A549 (cell line): ENCODE measurements at regions not wholly inside any gene's neighbourhood (a gene's known extent, or its start where the extent isn't known, plus 50 kb on each side); places are given as distances from the start of the nearest gene placed in this dataset.
A peak's percentile ranks its signal among the peaks of the same experiment; 100 is the strongest.

Source experiments
- ATAC-seq, 2 experiments: fragments of 200-7000 bp in 1 of 2; fragments of >200 bp in 1 of 2; cut with Nextera tagmentation in 1 of 2; cut with Tn5 transposase in 1 of 2; 3 replicates each; pipeline versions ENCODE4 v1.8.0 to v1.9.1; 2018 to 2020; ENCODE audit warnings: mild to moderate bottlenecking in 1 of 2, moderate library complexity in 1 of 2
- CTCF ChIA-PET: fragments of 300-600 bp; sonication (Branson Sonifier 250); formaldehyde crosslinking; extraction: SDS; loops from one replicate; lab custom pipeline; 2021; ENCODE audit warnings: antibody characterized with exemption, inconsistent platforms; lab: Yijun Ruan, JAX
- POLR2A ChIA-PET: fragments of 350-600 bp; formaldehyde crosslinking; extraction: SDS; loops from one replicate; lab custom pipeline; 2021; ENCODE audit warnings: antibody characterized with exemption, inconsistent platforms; lab: Yijun Ruan, JAX
- DNase-seq, 2 experiments: peaks; one replicate each; pipeline versions ENCODE4 v3.0.0 to v3.0.0-alpha.2; 2011 to 2016; ENCODE audit warnings: low read depth in 1 of 2, low spot score in 1 of 2
- FAIRE-seq: peaks from 2 replicates; lab custom pipeline; 2011; peaks lifted over from hg19 to GRCh38; lab: Jason Lieb, UNC
- H3K27ac ChIP-seq, 2 experiments: fragments of >200 bp; sonication (Bioruptor Twin); formaldehyde crosslinking; 3 replicates each; pipeline ENCODE4 v1.5.1; 2016 to 2017
- H3K4me1 ChIP-seq: fragments of >200 bp; sonication (Bioruptor Twin); formaldehyde crosslinking; 3 replicates; pipeline ENCODE4 v1.6.1; 2016
- H3K4me2 ChIP-seq: fragments of >200 bp; sonication (Bioruptor Twin); formaldehyde crosslinking; 3 replicates; pipeline ENCODE4 v1.6.1; 2016
- H3K4me3 ChIP-seq: fragments of >200 bp; sonication (Bioruptor Twin); formaldehyde crosslinking; 3 replicates; pipeline ENCODE4 v1.5.1; 2016
- H3K9me3 ChIP-seq: fragments of >200 bp; sonication (Bioruptor Twin); formaldehyde crosslinking; 3 replicates; pipeline ENCODE4 v1.6.1; 2016
- ATOH8 ChIP-seq: fragments of 250-450 bp; sonication (Bioruptor Pico); IDR thresholded peaks from 2 replicates; pipeline ENCODE4 v1.5.0; 2020; ENCODE audit warnings: low read depth, mild to moderate bottlenecking, moderate library complexity
- CBX2 ChIP-seq: fragments of 200-600 bp; sonication (generic); IDR thresholded peaks from 2 replicates; pipeline ENCODE4 v1.6.1; 2016; ENCODE audit warnings: low read depth, mild to moderate bottlenecking, borderline replicate concordance
- CHD2 ChIP-seq: fragments of 150-350 bp; IDR thresholded peaks from 2 replicates; pipeline ENCODE4 v1.6.1; 2014; ENCODE audit warnings: low read length; ENCODE audit not compliant: partially characterized antibody
- CTCF ChIP-seq: fragments of >200 bp; sonication (Bioruptor Twin); formaldehyde crosslinking; IDR thresholded peaks from 3 replicates; pipeline ENCODE4 v1.5.1; 2016
- EHMT2 ChIP-seq: fragments of 200-600 bp; sonication (generic); IDR thresholded peaks from 2 replicates; pipeline ENCODE4 v1.6.1; 2016; ENCODE audit warnings: antibody characterized with exemption, low read depth, mild to moderate bottlenecking, moderate library complexity
- EP300 ChIP-seq, 2 experiments: fragments of >200 bp; sonication (Bioruptor Twin); formaldehyde crosslinking; IDR thresholded peaks; 2 replicates in 1 of 2; 3 replicates in 1 of 2; pipeline ENCODE4 v1.6.1; 2016 to 2017
- ESRRA ChIP-seq: fragments of 150-350 bp; IDR thresholded peaks from 2 replicates; pipeline ENCODE4 v1.6.1; 2014; ENCODE audit warnings: mild to moderate bottlenecking, low read length, borderline replicate concordance
- FOSL2 ChIP-seq, 2 experiments: fragments of 450-650 bp in 1 of 2; fragments of >200 bp in 1 of 2; sonication (Bioruptor Twin) in 1 of 2; formaldehyde crosslinking; IDR thresholded peaks; 2 replicates each; pipeline versions ENCODE4 v1.5.0 to v1.6.1; 2016 to 2020; ENCODE audit warnings: mild to moderate bottlenecking in 1 of 2, moderate library complexity in 1 of 2
- HEYL ChIP-seq: fragments of 250-450 bp; sonication (Bioruptor Pico); IDR thresholded peaks from 2 replicates; pipeline ENCODE4 v1.8.0; 2021; ENCODE audit warnings: mild to moderate bottlenecking, moderate library complexity
- HMGXB4 ChIP-seq: fragments of 250-450 bp; sonication (Bioruptor Pico); IDR thresholded peaks from 2 replicates; pipeline ENCODE4 v1.5.0; 2021; ENCODE audit warnings: mild to moderate bottlenecking, moderate library complexity, borderline replicate concordance
- HOXB13 ChIP-seq: fragments of 250-450 bp; sonication (Bioruptor Pico); IDR thresholded peaks from 2 replicates; pipeline ENCODE4 v1.5.0; 2020; ENCODE audit warnings: low read depth, mild to moderate bottlenecking, moderate library complexity
- KDM5A ChIP-seq: fragments of 200-600 bp; sonication (generic); IDR thresholded peaks from 2 replicates; pipeline ENCODE4 v1.6.1; 2016; ENCODE audit warnings: antibody characterized with exemption, mild to moderate bottlenecking
- MAFK ChIP-seq: fragments of 450-650 bp; IDR thresholded peaks from 2 replicates; pipeline ENCODE4 v1.6.1; 2014; ENCODE audit not compliant: partially characterized antibody
- MAX ChIP-seq: IDR thresholded peaks from 2 replicates; pipeline ENCODE4 v1.6.1; 2012
- MAZ ChIP-seq: fragments of 150-350 bp; IDR thresholded peaks from 2 replicates; pipeline ENCODE4 v1.6.1; 2014; ENCODE audit warnings: antibody characterized with exemption, low read depth, low read length, borderline replicate concordance
- NPAS2 ChIP-seq: fragments of 250-450 bp; sonication (Bioruptor Pico); IDR thresholded peaks from 2 replicates; pipeline ENCODE4 v1.8.0; 2022; ENCODE audit warnings: mild to moderate bottlenecking, moderate library complexity, borderline replicate concordance
- NR3C1 ChIP-seq: fragments of >200 bp; sonication (Bioruptor Twin); formaldehyde crosslinking; IDR thresholded peaks from 3 replicates; pipeline ENCODE4 v1.6.1; 2017
- POLR2A ChIP-seq: IDR thresholded peaks from 2 replicates; pipeline ENCODE4 v1.6.1; 2012; ENCODE audit warnings: mild to moderate bottlenecking, low read length
- RAD21 ChIP-seq, 2 experiments: fragments of >200 bp in 1 of 2; sonication (Bioruptor Twin) in 1 of 2; formaldehyde crosslinking in 1 of 2; IDR thresholded peaks in 1 of 2; conservative IDR thresholded peaks in 1 of 2; 2 replicates in 1 of 2; 3 replicates in 1 of 2; pipeline ENCODE4 v1.6.1; 2012 to 2018; ENCODE audit warnings: inconsistent platforms in 1 of 2
- RARB ChIP-seq: fragments of 250-450 bp; sonication (Bioruptor Pico); IDR thresholded peaks from 2 replicates; pipeline ENCODE4 v1.8.0; 2021; ENCODE audit warnings: mild to moderate bottlenecking, moderate library complexity
- RCOR1 ChIP-seq: fragments of 150-350 bp; IDR thresholded peaks from 2 replicates; pipeline ENCODE4 v1.6.1; 2014; ENCODE audit warnings: antibody characterized with exemption, low read length, low read depth
- SREBF2 ChIP-seq: fragments of 450-650 bp; IDR thresholded peaks from 2 replicates; pipeline ENCODE4 v1.6.1; 2014; ENCODE audit warnings: mild to moderate bottlenecking, moderate library complexity
- TFCP2L1 ChIP-seq: fragments of 250-450 bp; sonication (Bioruptor Pico); IDR thresholded peaks from 2 replicates; pipeline ENCODE4 v1.5.0; 2021; ENCODE audit warnings: mild to moderate bottlenecking
- ZFP36 ChIP-seq: fragments of 450-650 bp; IDR thresholded peaks from 2 replicates; pipeline ENCODE4 v1.6.1; 2014; ENCODE audit warnings: borderline replicate concordance; ENCODE audit not compliant: partially characterized antibody
- ZNF302 ChIP-seq: fragments of 250-450 bp; sonication (Bioruptor Pico); IDR thresholded peaks from 2 replicates; pipeline ENCODE4 v1.9.0; 2021; ENCODE audit warnings: inconsistent platforms, mild to moderate bottlenecking, moderate library complexity
- WGBS: methylation state at CpG from one replicate; pipeline ENCODE4 v1.1.6; 2017; ENCODE audit errors: missing lambda C conversion rate; 5-methylcytosine and 5-hydroxymethylcytosine counted together

- ChIA-PET CTCF (no interaction called here), POLR2A (no interaction called here)
- Histone ChIP-seq H3K4me3 (no peak overlapping the region), H3K4me2 (no peak overlapping the region), H3K27ac (no peak overlapping the region), H3K9me3 (no peaks in the 10 kb centered on the region), H3K4me1 (no peaks in the 10 kb centered on the region)
- FAIRE-seq (no peak), DNase-seq (no peak), ATAC-seq (no peak)
- 35% methylated on average over 1 of the region's 1 CpG for WGBS
- TF ChIP-seq EP300 (IDR thresholded peaks at IDR 0.05) (no peak), FOSL2 (IDR thresholded peaks at IDR 0.05) (no peak), FOSL2 (CRISPR knock-in tag; IDR thresholded peaks at IDR 0.05) (no peak)
Measured at GRCh38 chr4:66059136-66059535, 388.8 kb upstream of the EPHA5 start.

GRCh38 chr4:66055999-66056398 is 385.7 kb upstream of the EPHA5 start:
- ATAC-seq, result no peak
- ChIA-PET POLR2A (no interaction called here), CTCF (no interaction called here)

GRCh38 chr4:66052426-66052825 is 382.1 kb upstream of the EPHA5 start:
- no peak overlapping the region for H3K4me3 ChIP-seq
- no peaks in the 10 kb centered on the region for H3K9me3 ChIP-seq
- no peaks in the 10 kb centered on the region for H3K4me1 ChIP-seq
- no peak overlapping the region for H3K4me2 ChIP-seq
- DNase-seq (no peak), ATAC-seq (no peak), FAIRE-seq (no peak)
- no peak for TF ChIP-seq HMGXB4 (CRISPR knock-in tag)
- no peak for TF ChIP-seq CTCF
- TF ChIP-seq POLR2A, result no peak
- 49% methylated on average over 2 of the region's 2 CpGs for WGBS
- POLR2A ChIA-PET, result no interaction called here
- H3K27ac ChIP-seq, result no peak overlapping the region
- CTCF ChIA-PET, result no interaction called here

More at GRCh38 chr4:66055999-66056398, 385.7 kb upstream of the EPHA5 start:
- Histone ChIP-seq H3K4me3 (no peak overlapping the region), H3K4me2 (no peak overlapping the region), H3K27ac (no peak overlapping the region), H3K9me3 (no peaks in the 10 kb centered on the region), H3K4me1 (no peaks in the 10 kb centered on the region)
- FAIRE-seq, result no peak
- no peak for DNase-seq
- TF ChIP-seq RARB (CRISPR knock-in tag) (no peak), MAZ (no peak), ESRRA (no peak), NPAS2 (CRISPR knock-in tag) (no peak), EHMT2 (no peak), MAX (no peak), HOXB13 (no peak), MAFK (peak; percentile 75)

GRCh38 chr4:66048861-66049260 is 378.6 kb upstream of the EPHA5 start:
- no peaks in the 10 kb centered on the region for H3K9me3 ChIP-seq
- TF ChIP-seq POLR2A, result no peak
- TF ChIP-seq FOSL2 (IDR thresholded peaks at IDR 0.05), result no peak
- TF ChIP-seq FOSL2 (CRISPR knock-in tag; IDR thresholded peaks at IDR 0.05), result no peak
- TF ChIP-seq ZFP36, result no peak
- TF ChIP-seq CHD2, result no peak
- no peak for TF ChIP-seq CBX2
- TF ChIP-seq HEYL, result no peak
- TF ChIP-seq RCOR1, result no peak
- TF ChIP-seq NR3C1, result no peak
- TF ChIP-seq RAD21 (conservative IDR thresholded peaks at IDR 0.05 in 1 of 2, IDR thresholded peaks at IDR 0.05 in 1 of 2), result no peak
- no peak for TF ChIP-seq SREBF2
- TF ChIP-seq ATOH8 (CRISPR knock-in tag), result no peak
- TF ChIP-seq KDM5A, result no peak
- TF ChIP-seq ZNF302 (CRISPR knock-in tag), result no peak
- TF ChIP-seq TFCP2L1 (CRISPR knock-in tag), result no peak
- 65% methylated on average over 2 of the region's 2 CpGs for WGBS
- DNase-seq, result no peak
- no peak overlapping the region for H3K27ac ChIP-seq
- FAIRE-seq, result no peak
- H3K4me2 ChIP-seq, result no peak overlapping the region
- POLR2A ChIA-PET, result no interaction called here
- H3K4me1 ChIP-seq, result no peaks in the 10 kb centered on the region
- ATAC-seq, result no peak
- CTCF ChIA-PET, result no interaction called here
- no peak overlapping the region for H3K4me3 ChIP-seq
